ENCODE measurements at regions not wholly inside any gene's neighbourhood (a gene's known extent, or its start where the extent isn't known, plus 50 kb on each side); places are given as distances from the start of the nearest gene placed in this dataset.

- DNase-seq (ENCODE audit: low spot score): no peak
Measured at GRCh38 chr3:34011171-34012101, 213.0 kb downstream of the PDCD6IP start.

- DNase-seq (ENCODE audit: low spot score): peak; percentile 95
Measured at GRCh38 chr3:34012102-34012461, 213.7 kb downstream of the PDCD6IP start.

- DNase-seq (ENCODE audit: low spot score): no peak
Measured at GRCh38 chr3:34013818-34014570, 215.6 kb downstream of the PDCD6IP start.

GRCh38 chr3:34015204-34016142, 217.0 kb downstream of the PDCD6IP start:
- DNase-seq (ENCODE audit: low spot score): no peak

- peak; percentile 34 for DNase-seq (ENCODE audit: low spot score)
Measured at GRCh38 chr3:34016925-34017587, 218.6 kb downstream of the PDCD6IP start.

- DNase-seq (ENCODE audit: low spot score): no peak
Measured at GRCh38 chr3:34017757-34018156, 219.3 kb downstream of the PDCD6IP start.

GRCh38 chr3:34019158-34019557, 220.7 kb downstream of the PDCD6IP start:
- DNase-seq (ENCODE audit: low spot score): no peak

GRCh38 chr3:34020170-34020569, 221.7 kb downstream of the PDCD6IP start:
- DNase-seq (ENCODE audit: low spot score): no peak

GRCh38 chr3:34020726-34021680, 222.6 kb downstream of the PDCD6IP start:
- DNase-seq (ENCODE audit: low spot score): no peak

GRCh38 chr3:34022147-34022546, 223.7 kb downstream of the PDCD6IP start:
- no peak for DNase-seq (ENCODE audit: low spot score)

- no peak for DNase-seq (ENCODE audit: low spot score)
Measured at GRCh38 chr3:34024447-34025240, 226.2 kb downstream of the PDCD6IP start.

- DNase-seq (ENCODE audit: low spot score): no peak
Measured at GRCh38 chr3:34033839-34034238, 235.4 kb downstream of the PDCD6IP start.

- DNase-seq (ENCODE audit: low spot score): no peak
Measured at GRCh38 chr3:34034840-34035239, 236.4 kb downstream of the PDCD6IP start.

GRCh38 chr3:34035775-34036174, 237.3 kb downstream of the PDCD6IP start:
- no peak for DNase-seq (ENCODE audit: low spot score)

GRCh38 chr3:34037260-34037659, 238.8 kb downstream of the PDCD6IP start:
- no peak for DNase-seq (ENCODE audit: low spot score)

- DNase-seq (ENCODE audit: low spot score): no peak
Measured at GRCh38 chr3:34038131-34038530, 239.7 kb downstream of the PDCD6IP start.

GRCh38 chr3:34046154-34046553, 247.7 kb downstream of the PDCD6IP start:
- no peak for DNase-seq (ENCODE audit: low spot score)

- DNase-seq (ENCODE audit: low spot score): no peak
Measured at GRCh38 chr3:34053626-34054025, 255.2 kb downstream of the PDCD6IP start.

- no peak for DNase-seq (ENCODE audit: low spot score)
Measured at GRCh38 chr3:34056181-34056910, 257.9 kb downstream of the PDCD6IP start.
